ENCODE measurements at regions not wholly inside any gene's neighbourhood (a gene's known extent, or its start where the extent isn't known, plus 50 kb on each side); places are given as distances from the start of the nearest gene placed in this dataset.
A peak's percentile ranks its signal among the peaks of the same experiment; 100 is the strongest.

GRCh38 chr1:55339681-55340080, 124.5 kb upstream of the USP24 start:
- no peaks in the 10 kb centered on the region for H3K9me3 Mint-ChIP-seq (ENCODE audit: unreplicated experiment)
- DNase-seq (ENCODE audit: low spot score), result no peak
- peaks cover 3% of the 10 kb centered on the region for H3K27me3 Mint-ChIP-seq (ENCODE audit: unreplicated experiment)
- H3K4me3 Mint-ChIP-seq (ENCODE audit: unreplicated experiment), result no peak overlapping the region
- H3K4me1 Mint-ChIP-seq (ENCODE audit: unreplicated experiment), result no peaks in the 10 kb centered on the region
- TF ChIP-seq, protein P1, sequence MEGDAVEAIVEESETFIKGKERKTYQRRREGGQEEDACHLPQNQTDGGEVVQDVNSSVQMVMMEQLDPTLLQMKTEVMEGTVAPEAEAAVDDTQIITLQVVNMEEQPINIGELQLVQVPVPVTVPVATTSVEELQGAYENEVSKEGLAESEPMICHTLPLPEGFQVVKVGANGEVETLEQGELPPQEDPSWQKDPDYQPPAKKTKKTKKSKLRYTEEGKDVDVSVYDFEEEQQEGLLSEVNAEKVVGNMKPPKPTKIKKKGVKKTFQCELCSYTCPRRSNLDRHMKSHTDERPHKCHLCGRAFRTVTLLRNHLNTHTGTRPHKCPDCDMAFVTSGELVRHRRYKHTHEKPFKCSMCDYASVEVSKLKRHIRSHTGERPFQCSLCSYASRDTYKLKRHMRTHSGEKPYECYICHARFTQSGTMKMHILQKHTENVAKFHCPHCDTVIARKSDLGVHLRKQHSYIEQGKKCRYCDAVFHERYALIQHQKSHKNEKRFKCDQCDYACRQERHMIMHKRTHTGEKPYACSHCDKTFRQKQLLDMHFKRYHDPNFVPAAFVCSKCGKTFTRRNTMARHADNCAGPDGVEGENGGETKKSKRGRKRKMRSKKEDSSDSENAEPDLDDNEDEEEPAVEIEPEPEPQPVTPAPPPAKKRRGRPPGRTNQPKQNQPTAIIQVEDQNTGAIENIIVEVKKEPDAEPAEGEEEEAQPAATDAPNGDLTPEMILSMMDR (IDR thresholded peaks at IDR 0.05; ENCODE audit: unreplicated experiment), result no peak
- H3K27ac Mint-ChIP-seq (ENCODE audit: unreplicated experiment), result no peak overlapping the region
- no peaks in the 10 kb centered on the region for H3K36me3 Mint-ChIP-seq (ENCODE audit: low read depth, unreplicated experiment)

DNA sequence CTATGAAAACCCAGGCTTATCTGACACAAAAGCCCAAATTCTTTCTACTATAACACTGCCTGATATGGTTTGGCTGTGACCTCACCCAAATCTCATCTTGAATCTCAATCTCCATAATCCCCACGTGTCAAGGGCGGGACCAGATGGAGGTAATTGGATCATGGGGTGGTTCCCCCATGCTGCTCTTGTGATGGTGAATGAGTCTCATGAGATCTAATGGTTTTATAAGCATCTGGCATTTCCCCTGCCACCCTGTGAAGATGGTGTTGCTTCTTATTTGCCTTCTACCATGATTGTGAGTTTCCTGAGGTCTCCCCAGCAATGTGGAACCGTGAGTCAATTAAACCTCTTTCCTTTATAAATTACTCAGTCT, 123.3 kb upstream of the USP24 start:
- Mint-ChIP-seq H3K9me3 (ENCODE audit: unreplicated experiment) (no peaks in the 10 kb centered on the region), H3K4me1 (ENCODE audit: unreplicated experiment) (peaks cover 9% of the 10 kb centered on the region), H3K27ac (ENCODE audit: unreplicated experiment) (no peak overlapping the region), H3K27me3 (ENCODE audit: unreplicated experiment) (peaks cover 11% of the 10 kb centered on the region), H3K36me3 (ENCODE audit: low read depth, unreplicated experiment) (no peaks in the 10 kb centered on the region), H3K4me3 (ENCODE audit: unreplicated experiment) (no peak overlapping the region)
- DNase-seq (ENCODE audit: low spot score), result no peak
- TF ChIP-seq, protein P1 (IDR thresholded peaks at IDR 0.05; ENCODE audit: unreplicated experiment), result no peak

GRCh38 chr1:55337801-55338447, 122.8 kb upstream of the USP24 start:
- TF ChIP-seq, protein P1 (IDR thresholded peaks at IDR 0.05; ENCODE audit: unreplicated experiment), result peak; percentile 40
- H3K4me3 Mint-ChIP-seq (ENCODE audit: unreplicated experiment), result no peak overlapping the region
- no peaks in the 10 kb centered on the region for H3K9me3 Mint-ChIP-seq (ENCODE audit: unreplicated experiment)
- peaks cover 14% of the 10 kb centered on the region for H3K4me1 Mint-ChIP-seq (ENCODE audit: unreplicated experiment)
- H3K36me3 Mint-ChIP-seq (ENCODE audit: low read depth, unreplicated experiment), result no peaks in the 10 kb centered on the region
- peak; percentile 37 for DNase-seq (ENCODE audit: low spot score)
- H3K27ac Mint-ChIP-seq (ENCODE audit: unreplicated experiment), result no peak overlapping the region
- peaks cover 16% of the 10 kb centered on the region for H3K27me3 Mint-ChIP-seq (ENCODE audit: unreplicated experiment)

- no peaks in the 10 kb centered on the region for H3K36me3 Mint-ChIP-seq (ENCODE audit: low read depth, unreplicated experiment)
- no peaks in the 10 kb centered on the region for H3K9me3 Mint-ChIP-seq (ENCODE audit: unreplicated experiment)
- H3K4me1 Mint-ChIP-seq (ENCODE audit: unreplicated experiment), result peaks cover 21% of the 10 kb centered on the region
- no peak overlapping the region for H3K4me3 Mint-ChIP-seq (ENCODE audit: unreplicated experiment)
- peaks cover 16% of the 10 kb centered on the region for H3K27me3 Mint-ChIP-seq (ENCODE audit: unreplicated experiment)
- no peak overlapping the region for H3K27ac Mint-ChIP-seq (ENCODE audit: unreplicated experiment)
- TF ChIP-seq, protein P1 (IDR thresholded peaks at IDR 0.05; ENCODE audit: unreplicated experiment), result no peak
- DNase-seq (ENCODE audit: low spot score), result no peak
Observed at GRCh38 chr1:55334797-55335196, 119.6 kb upstream of the USP24 start.

DNA sequence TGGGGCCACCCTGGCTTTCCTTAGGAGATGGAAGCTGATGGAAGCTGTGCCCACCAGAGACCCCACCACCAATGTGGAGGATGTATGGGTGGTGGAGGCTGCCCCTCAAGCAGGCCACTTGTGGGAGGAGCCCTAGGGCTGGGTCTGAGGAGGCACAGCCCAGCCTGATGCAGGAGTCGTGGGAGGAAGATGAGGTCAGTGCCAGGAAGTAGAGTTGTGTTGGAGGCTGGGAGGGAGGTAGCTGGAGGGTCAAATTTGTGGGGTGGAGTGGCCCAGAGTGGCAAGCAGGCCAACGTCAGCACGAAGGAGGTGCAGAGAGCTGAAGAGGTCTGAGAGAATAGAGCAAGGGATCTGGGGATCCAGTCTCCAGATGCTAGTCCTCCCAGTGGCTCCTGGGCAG, 119.0 kb upstream of the USP24 start:
- H3K36me3 Mint-ChIP-seq (ENCODE audit: low read depth, unreplicated experiment), result no peaks in the 10 kb centered on the region
- H3K4me1 Mint-ChIP-seq (ENCODE audit: unreplicated experiment), result peaks cover 21% of the 10 kb centered on the region
- H3K27ac Mint-ChIP-seq (ENCODE audit: unreplicated experiment), result no peak overlapping the region
- H3K27me3 Mint-ChIP-seq (ENCODE audit: unreplicated experiment), result peaks cover 16% of the 10 kb centered on the region
- no peaks in the 10 kb centered on the region for H3K9me3 Mint-ChIP-seq (ENCODE audit: unreplicated experiment)
- no peak overlapping the region for H3K4me3 Mint-ChIP-seq (ENCODE audit: unreplicated experiment)
- no peak for DNase-seq (ENCODE audit: low spot score)
- TF ChIP-seq, protein P1 (IDR thresholded peaks at IDR 0.05; ENCODE audit: unreplicated experiment), result no peak

Data from endothelial cell (in vitro differentiated cells).